Cardiac fibroblast (primary cell): ENCODE measurements at regions not wholly inside any gene's neighbourhood (a gene's known extent, or its start where the extent isn't known, plus 50 kb on each side); places are given as distances from the start of the nearest gene placed in this dataset.

Experiments used
- DNase-seq, 2 donors: peaks; one replicate each; pipeline versions ENCODE4 v3.0.0 to v3.0.0-alpha.2; 2010; ENCODE audit warnings: low read depth in 2 of 2
- H3K4me3 ChIP-seq, 2 donors: replicated peaks in 1 of 2; 1 replicate in 1 of 2; 2 replicates in 1 of 2; pipeline ENCODE4 v1.5.1; 2011; ENCODE audit warnings: low read depth in 2 of 2, low read length in 2 of 2, mild to moderate bottlenecking in 2 of 2, moderate library complexity in 1 of 2
- TF ChIP-seq, protein P1 (sequence below): IDR thresholded peaks from one replicate; pipeline ENCODE4 v1.5.1; 2011; ENCODE audit warnings: low read depth, mild to moderate bottlenecking, low read length, inconsistent platforms

DNA sequence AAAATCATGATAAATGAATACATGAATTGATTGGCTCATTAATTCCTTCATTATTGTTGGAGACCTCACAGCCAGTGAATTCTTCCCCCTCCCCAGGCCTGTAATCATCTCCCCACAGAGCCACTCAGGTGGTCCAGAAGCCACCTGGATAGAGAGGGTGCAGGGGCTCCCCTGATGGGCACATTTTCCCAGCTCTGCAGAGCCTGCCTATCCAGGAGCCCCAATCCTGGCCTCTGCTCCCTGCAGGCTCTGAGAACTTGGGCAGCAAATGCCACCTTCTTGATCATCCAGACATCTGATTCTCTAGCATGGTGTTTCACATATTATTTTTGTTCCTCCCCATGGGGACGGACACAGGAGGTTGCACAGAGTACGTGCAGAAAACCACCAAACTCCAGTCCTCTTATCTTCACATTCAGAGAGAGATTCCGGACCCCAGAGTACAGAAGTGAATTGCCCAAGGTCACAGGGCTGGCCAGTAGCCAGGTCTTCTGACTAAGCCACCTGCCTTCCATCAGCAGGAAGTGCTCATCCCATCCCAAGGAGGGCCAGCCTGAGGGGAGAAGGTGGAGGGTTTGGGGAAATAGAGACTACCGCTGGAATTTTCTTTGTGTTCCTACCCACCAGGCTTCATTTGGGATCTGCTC is 348.0 kb downstream of the BUD13 start:
- DNase-seq, result no peak
- TF ChIP-seq, protein P1, sequence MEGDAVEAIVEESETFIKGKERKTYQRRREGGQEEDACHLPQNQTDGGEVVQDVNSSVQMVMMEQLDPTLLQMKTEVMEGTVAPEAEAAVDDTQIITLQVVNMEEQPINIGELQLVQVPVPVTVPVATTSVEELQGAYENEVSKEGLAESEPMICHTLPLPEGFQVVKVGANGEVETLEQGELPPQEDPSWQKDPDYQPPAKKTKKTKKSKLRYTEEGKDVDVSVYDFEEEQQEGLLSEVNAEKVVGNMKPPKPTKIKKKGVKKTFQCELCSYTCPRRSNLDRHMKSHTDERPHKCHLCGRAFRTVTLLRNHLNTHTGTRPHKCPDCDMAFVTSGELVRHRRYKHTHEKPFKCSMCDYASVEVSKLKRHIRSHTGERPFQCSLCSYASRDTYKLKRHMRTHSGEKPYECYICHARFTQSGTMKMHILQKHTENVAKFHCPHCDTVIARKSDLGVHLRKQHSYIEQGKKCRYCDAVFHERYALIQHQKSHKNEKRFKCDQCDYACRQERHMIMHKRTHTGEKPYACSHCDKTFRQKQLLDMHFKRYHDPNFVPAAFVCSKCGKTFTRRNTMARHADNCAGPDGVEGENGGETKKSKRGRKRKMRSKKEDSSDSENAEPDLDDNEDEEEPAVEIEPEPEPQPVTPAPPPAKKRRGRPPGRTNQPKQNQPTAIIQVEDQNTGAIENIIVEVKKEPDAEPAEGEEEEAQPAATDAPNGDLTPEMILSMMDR, result no peak
- no peak overlapping the region for H3K4me3 ChIP-seq

DNA sequence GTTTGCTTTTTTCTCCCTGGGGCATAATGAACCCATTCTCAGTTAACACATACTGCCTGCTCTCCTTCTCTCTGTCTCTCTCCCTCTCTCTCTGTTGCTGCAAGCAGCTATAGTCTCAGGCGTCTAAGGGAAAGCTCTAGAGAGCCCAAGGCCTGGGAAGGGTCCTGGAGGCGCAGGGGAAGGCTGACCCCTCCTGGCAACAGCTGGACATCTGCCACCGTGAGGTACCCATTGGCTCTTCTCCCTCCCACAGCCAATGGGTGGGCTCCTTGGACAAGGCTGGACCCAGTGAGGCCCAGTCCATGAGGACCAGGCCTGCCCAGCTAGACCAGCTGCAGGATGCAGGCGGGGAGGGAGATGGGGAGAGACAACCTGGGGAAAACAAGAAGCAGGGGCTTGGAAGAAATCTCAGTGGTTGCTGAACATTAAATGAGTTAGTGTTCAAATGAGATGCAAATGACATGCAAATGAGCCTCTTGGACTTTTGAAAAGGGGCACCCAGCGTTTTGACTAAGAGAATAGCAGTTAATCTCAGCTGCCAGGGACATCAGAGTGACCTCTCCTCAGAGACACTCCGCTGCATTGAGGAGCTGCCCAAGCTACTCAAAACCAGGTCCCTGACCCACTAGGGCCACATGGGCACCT is 349.7 kb downstream of the BUD13 start:
- TF ChIP-seq, protein P1, result no peak
- no peak for DNase-seq
- H3K4me3 ChIP-seq, result no peak overlapping the region

DNA sequence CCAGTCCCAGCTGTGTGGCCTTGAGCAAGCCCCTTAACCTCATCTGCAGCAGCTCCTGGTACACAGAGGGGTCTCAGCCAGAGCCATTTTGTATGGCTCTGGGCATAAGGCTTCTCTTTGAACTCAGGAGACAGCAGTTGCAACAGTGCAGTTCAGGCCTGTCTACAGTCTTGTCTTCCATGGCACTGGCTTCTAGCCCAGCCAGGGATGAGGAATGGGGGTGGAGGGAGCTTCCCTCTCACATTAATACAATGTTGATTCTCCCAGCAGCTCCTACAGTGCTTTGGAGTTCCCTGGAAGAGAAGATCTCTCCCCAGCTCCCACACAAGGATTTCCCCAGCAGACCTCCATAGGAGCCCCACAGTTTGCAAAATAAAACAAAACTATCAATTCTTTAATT is 350.2 kb downstream of the BUD13 start:
- TF ChIP-seq, protein P1, result no peak
- no peak for DNase-seq
- no peak overlapping the region for H3K4me3 ChIP-seq

DNA sequence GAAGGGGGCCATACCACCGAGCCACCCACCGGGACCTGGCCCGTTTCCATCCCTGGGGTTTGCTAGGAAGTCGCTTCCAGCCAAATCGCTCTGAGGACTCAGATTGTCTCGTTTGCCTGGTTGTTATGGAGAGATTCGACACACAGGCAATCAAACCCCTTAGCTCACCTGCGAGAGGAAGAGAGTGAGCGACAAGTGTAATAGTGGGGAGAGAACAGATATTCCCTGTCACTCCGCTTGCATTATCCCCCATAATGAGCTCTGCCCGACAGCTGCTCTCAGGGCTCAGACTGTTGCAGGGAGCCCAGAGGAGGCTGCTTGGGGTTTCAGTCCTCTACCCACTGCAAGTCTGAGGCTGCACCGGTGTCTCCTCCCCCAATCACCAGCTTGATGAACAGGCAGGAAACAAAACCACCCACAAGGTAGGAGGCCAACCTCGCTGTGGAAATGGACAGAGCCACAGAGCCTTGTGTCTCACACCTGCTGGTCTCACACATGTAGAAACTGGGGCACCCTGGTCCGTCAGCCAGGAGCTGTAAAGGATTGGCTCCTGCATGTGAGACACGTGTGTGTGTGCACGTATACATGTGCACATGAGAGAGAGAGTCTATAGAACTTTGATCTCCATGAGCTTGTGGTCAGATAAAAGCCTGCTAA is 351.1 kb downstream of the BUD13 start:
- TF ChIP-seq, protein P1, result no peak
- H3K4me3 ChIP-seq, result no peak overlapping the region
- no peak for DNase-seq

DNA sequence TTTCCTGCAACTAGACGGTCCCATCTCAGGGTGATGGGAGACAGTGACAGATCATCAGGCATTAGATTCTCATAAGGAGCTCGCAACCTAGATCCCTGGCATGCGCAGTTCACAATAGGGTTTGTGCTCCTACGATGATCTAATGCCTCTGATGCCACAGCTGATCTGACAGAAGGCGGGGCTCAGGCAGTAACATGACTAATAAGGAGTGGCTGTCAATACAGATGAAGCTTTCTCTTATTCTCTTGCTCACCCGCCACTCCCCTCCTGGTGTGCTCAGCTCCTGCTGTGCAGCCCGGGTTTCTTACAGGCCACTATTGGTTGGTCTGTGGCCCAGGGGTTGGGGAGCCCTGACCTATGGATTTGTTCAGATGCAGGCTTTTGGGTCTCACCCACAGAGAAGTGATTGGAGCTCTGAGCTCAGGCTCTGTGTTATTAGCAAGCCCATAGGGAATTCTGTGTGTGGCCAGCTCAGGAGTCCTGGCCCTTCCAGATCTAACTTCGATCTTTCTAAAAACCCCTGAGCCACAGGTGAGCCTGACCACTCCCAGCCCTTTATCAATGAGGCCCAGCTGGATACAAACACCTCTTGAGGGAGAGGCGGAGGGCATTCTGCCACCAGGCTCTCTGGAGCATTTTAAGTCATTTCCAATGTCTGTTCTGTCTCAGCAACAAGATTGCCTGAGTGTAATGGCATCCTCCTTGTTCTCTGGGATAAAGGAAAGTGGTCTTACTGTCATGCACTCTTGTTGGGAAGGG is 351.8 kb downstream of the BUD13 start:
- TF ChIP-seq, protein P1, result no peak
- DNase-seq, result no peak
- no peak overlapping the region for H3K4me3 ChIP-seq

DNA sequence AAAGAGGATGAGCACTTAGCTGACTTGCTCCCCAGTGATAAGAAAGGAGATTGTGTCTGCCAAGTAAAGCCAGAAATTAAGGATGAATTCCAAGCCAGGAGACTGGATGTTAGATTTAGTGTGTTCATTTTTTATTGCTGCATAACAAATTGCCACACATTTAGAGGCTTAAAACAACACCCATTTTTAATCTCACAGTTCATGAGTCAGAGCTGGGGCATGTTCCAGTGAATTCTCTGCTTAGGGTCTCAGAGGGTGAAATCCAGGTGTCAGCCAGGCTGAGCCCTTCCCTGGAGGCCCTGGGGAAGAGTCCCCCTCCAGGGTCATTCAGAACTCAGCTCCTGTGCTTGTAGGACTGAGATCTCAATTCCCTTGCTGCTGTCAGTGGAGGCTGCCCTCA is 352.8 kb downstream of the BUD13 start:
- no peak for DNase-seq
- TF ChIP-seq, protein P1, result no peak
- H3K4me3 ChIP-seq, result no peak overlapping the region
